HCT116 (cell line): ENCODE measurements at regions not wholly inside any gene's neighbourhood (a gene's known extent, or its start where the extent isn't known, plus 50 kb on each side); places are given as distances from the start of the nearest gene placed in this dataset.

Experiments
- ATAC-seq: fragments of 200-7000 bp; cut with Tn5 transposase; 2 replicates; pipeline ENCODE4 v1.9.1; 2020; ENCODE audit warnings: mild to moderate bottlenecking, moderate library complexity
- BruUV-seq: library from RNA; stranded (reverse); fragments of 400-500 nt; replicated peaks from 2 replicates; lab custom pipeline; 2021; lab: Mats Ljungman, UMichigan
- CTCF ChIA-PET: fragments of 300-600 bp; sonication (Branson Sonifier 250); formaldehyde crosslinking; loops from one replicate; lab custom pipeline; 2021; ENCODE audit warnings: antibody characterized with exemption; lab: Charles Lee
- POLR2A ChIA-PET: fragments of 300-600, 350-600 bp; sonication (Branson Sonifier 250); formaldehyde crosslinking; loops from one replicate; lab custom pipeline; 2021; ENCODE audit warnings: antibody characterized with exemption; lab: Charles Lee
- RAD21 ChIA-PET, 2 experiments: fragments of 300-600 bp; sonication (Branson Sonifier 250); formaldehyde crosslinking; loops; one replicate each; lab custom pipeline; 2023; ENCODE audit warnings: low total read pairs in 2 of 2; ENCODE audit not compliant: uncharacterized antibody in 2 of 2, unreplicated experiment in 2 of 2, low non-redundant PET in 1 of 2; lab: Charles Lee
- DNase-seq: peaks from one replicate; pipeline ENCODE4 v3.0.0-alpha.2; 2010; ENCODE audit warnings: low read depth, low spot score
- H2AFZ ChIP-seq: fragments of 200-600 bp; shearing (Covaris generic), sonication (generic); 2 replicates; pipeline ENCODE4 v1.6.1; 2017; ENCODE audit warnings: low read depth, mixed run types, mixed read lengths, antibody characterized with exemption, low read length; ENCODE audit not compliant: poor library complexity, severe bottlenecking
- H3K27ac ChIP-seq: 2 replicates; pipeline ENCODE4 v1.5.1; 2012; ENCODE audit warnings: low read depth, low read length
- H3K27me3 ChIP-seq: fragments of 200-600 bp; sonication (generic); 2 replicates; pipeline ENCODE4 v1.6.1; 2016; ENCODE audit warnings: mixed run types, low read length, mixed read lengths; ENCODE audit not compliant: insufficient read depth
- H3K36me3 ChIP-seq, 2 experiments: fragments of 200-500 bp in 1 of 2; fragments of 200-600 bp in 1 of 2; sonication (Bioruptor generic) in 1 of 2; sonication (generic) in 1 of 2; 2 replicates each; pipeline versions ENCODE4 v1.5.1 to v1.6.1; 2014 to 2016; ENCODE audit warnings: low read length in 2 of 2, inconsistent platforms in 1 of 2, mixed read lengths in 1 of 2, mixed run types in 1 of 2; ENCODE audit not compliant: insufficient read depth in 2 of 2, control insufficient read depth in 1 of 2
- H3K4me1 ChIP-seq, 2 experiments: fragments of 200-600 bp in 1 of 2; sonication (generic) in 1 of 2; 2 replicates each; pipeline versions ENCODE4 v1.5.1 to v1.6.1; 2012 to 2017; ENCODE audit warnings: low read length in 2 of 2, inconsistent platforms in 1 of 2, mild to moderate bottlenecking in 1 of 2, mixed read lengths in 1 of 2, mixed run types in 1 of 2, moderate library complexity in 1 of 2; ENCODE audit not compliant: insufficient read depth in 2 of 2, control insufficient read depth in 1 of 2
- H3K4me2 ChIP-seq: fragments of 200-600 bp; sonication (generic); 2 replicates; pipeline ENCODE4 v1.6.1; 2017; ENCODE audit warnings: mixed run types, low read length, mixed read lengths
- H3K4me3 ChIP-seq, 2 experiments: fragments of 200-600 bp in 1 of 2; sonication (generic) in 1 of 2; replicated peaks in 1 of 2; 2 replicates each; pipeline ENCODE4 v1.5.1; 2011 to 2016; ENCODE audit warnings: low read length in 2 of 2, control low read depth in 1 of 2, low read depth in 1 of 2, mild to moderate bottlenecking in 1 of 2, mixed read lengths in 1 of 2, mixed run types in 1 of 2
- H3K79me2 ChIP-seq: fragments of 200-600 bp; sonication (generic); 2 replicates; pipeline ENCODE4 v1.6.1; 2017; ENCODE audit warnings: mild to moderate bottlenecking, mixed run types, low read length, moderate library complexity, mixed read lengths; ENCODE audit not compliant: insufficient read depth
- H3K9ac ChIP-seq: fragments of 200-600 bp; sonication (generic); 2 replicates; pipeline ENCODE4 v1.6.1; 2016; ENCODE audit warnings: low read length, mixed read lengths
- H3K9me2 ChIP-seq: fragments of 200-600 bp; sonication (generic), shearing (Covaris generic); 2 replicates; pipeline ENCODE4 v1.6.1; 2017; ENCODE audit warnings: mixed run types, mild to moderate bottlenecking, moderate library complexity; ENCODE audit not compliant: insufficient read depth
- H3K9me3 ChIP-seq, 2 experiments: fragments of 200-500 bp in 1 of 2; fragments of 200-600 bp in 1 of 2; sonication (Bioruptor generic) in 1 of 2; sonication (generic) in 1 of 2; 2 replicates each; pipeline ENCODE4 v1.6.1; 2014 to 2017; ENCODE audit warnings: low read length in 2 of 2, mixed read lengths in 2 of 2, inconsistent platforms in 1 of 2, low read depth in 1 of 2, mild to moderate bottlenecking in 1 of 2, mixed run types in 1 of 2, moderate library complexity in 1 of 2; ENCODE audit not compliant: control insufficient read depth in 1 of 2, insufficient read depth in 1 of 2
- H4K20me1 ChIP-seq: fragments of 200-600 bp; sonication (generic), shearing (Covaris generic); 2 replicates; pipeline ENCODE4 v1.6.1; 2017; ENCODE audit warnings: mixed run types, mild to moderate bottlenecking, moderate library complexity; ENCODE audit not compliant: insufficient read depth
- CBX3 ChIP-seq: IDR thresholded peaks from 2 replicates; pipeline ENCODE4 v1.6.1; 2012; ENCODE audit warnings: low read depth
- CEBPB ChIP-seq: IDR thresholded peaks from 2 replicates; pipeline ENCODE4 v1.6.1; 2012; ENCODE audit warnings: low read depth
- ELF1 ChIP-seq: IDR thresholded peaks from 2 replicates; pipeline ENCODE4 v1.6.1; 2012; ENCODE audit warnings: low read depth, borderline replicate concordance
- EZH2 ChIP-seq: fragments of 200-600 bp; sonication (generic); IDR thresholded peaks from 2 replicates; pipeline ENCODE4 v1.6.1; 2017; ENCODE audit warnings: antibody characterized with exemption, mixed run types
- EZH2phosphoT487 ChIP-seq: fragments of 200-600 bp; IDR thresholded peaks from 2 replicates; pipeline ENCODE4 v1.6.1; 2018; ENCODE audit warnings: antibody characterized with exemption, borderline replicate concordance
- FOSL1 ChIP-seq: IDR thresholded peaks from 2 replicates; pipeline ENCODE4 v1.6.1; 2012; ENCODE audit warnings: low read depth
- JUND ChIP-seq: IDR thresholded peaks from 2 replicates; pipeline ENCODE4 v1.6.1; 2012
- POLR2A ChIP-seq: IDR thresholded peaks from 2 replicates; pipeline ENCODE4 v1.7.0; 2011; ENCODE audit warnings: borderline replicate concordance; ENCODE audit not compliant: insufficient read depth, insufficient read length; ENCODE audit errors: extremely low read depth
- POLR2AphosphoS5 ChIP-seq: IDR thresholded peaks from 2 replicates; pipeline ENCODE4 v1.6.1; 2011; ENCODE audit warnings: mild to moderate bottlenecking, low read depth, low read length, moderate library complexity
- RAD21 ChIP-seq: IDR thresholded peaks from 2 replicates; pipeline ENCODE4 v1.6.1; 2012; ENCODE audit warnings: low read depth, mild to moderate bottlenecking
- SIN3A ChIP-seq: IDR thresholded peaks from 2 replicates; pipeline ENCODE4 v1.6.1; 2012; ENCODE audit warnings: low read depth
- SP1 ChIP-seq: IDR thresholded peaks from 2 replicates; pipeline ENCODE4 v1.6.1; 2012; ENCODE audit warnings: low read depth
- SRF ChIP-seq: IDR thresholded peaks from 2 replicates; pipeline ENCODE4 v1.6.1; 2012; ENCODE audit warnings: low read depth
- TCF7L2 ChIP-seq: IDR thresholded peaks from 2 replicates; pipeline ENCODE4 v1.7.0; 2011; ENCODE audit warnings: borderline replicate concordance, inconsistent platforms; ENCODE audit not compliant: insufficient read depth, insufficient read length; ENCODE audit errors: extremely low read depth
- YY1 ChIP-seq: IDR thresholded peaks from 2 replicates; pipeline ENCODE4 v1.6.1; 2011; ENCODE audit warnings: low read length, low read depth, moderate library complexity, mild to moderate bottlenecking; ENCODE audit not compliant: insufficient replicate concordance; ENCODE audit errors: extremely low read depth
- ZBTB33 ChIP-seq: IDR thresholded peaks from 2 replicates; pipeline ENCODE4 v1.6.1; 2011; ENCODE audit warnings: mild to moderate bottlenecking, low read length, moderate library complexity; ENCODE audit not compliant: insufficient replicate concordance; ENCODE audit errors: extremely low read depth
- ZFX ChIP-seq: fragments of 450-650 bp; IDR thresholded peaks from 2 replicates; pipeline ENCODE4 v1.6.1; 2017
- intact Hi-C: fragments of 100-400 bp; cut with micrococcal nuclease; formaldehyde crosslinking; loops from 2 replicates; pipeline ENCODE4 v1.10.0; 2022
- TF ChIP-seq, protein P1 (sequence below), 3 experiments: fragments of 200-600 bp in 1 of 3; sonication (generic) in 1 of 3; IDR thresholded peaks in 2 of 3; conservative IDR thresholded peaks in 1 of 3; 2 replicates each; pipeline ENCODE4 v1.5.1; 2012 to 2017; ENCODE audit warnings: low read depth in 2 of 3, low read length in 2 of 3, antibody characterized with exemption in 1 of 3, borderline replicate concordance in 1 of 3, control low read depth in 1 of 3, mild to moderate bottlenecking in 1 of 3, mixed read lengths in 1 of 3, mixed run types in 1 of 3, moderate library complexity in 1 of 3; ENCODE audit not compliant: insufficient read depth in 1 of 3

GRCh38 chrX:96182366-96182765 is 502.3 kb upstream of the DIAPH2 start:
- ChIA-PET CTCF (no interaction called here), POLR2A (no interaction called here), RAD21 (no interaction called here)
- TF ChIP-seq JUND (no peak), POLR2A (no peak), CBX3 (no peak), ELF1 (no peak), SP1 (no peak), POLR2AphosphoS5 (no peak), EZH2 (no peak), RAD21 (no peak), YY1 (no peak), FOSL1 (no peak), SRF (no peak), ZBTB33 (no peak), ZFX (no peak), EZH2phosphoT487 (no peak), CEBPB (no peak), TCF7L2 (no peak), SIN3A (no peak)
- TF ChIP-seq, protein P1, sequence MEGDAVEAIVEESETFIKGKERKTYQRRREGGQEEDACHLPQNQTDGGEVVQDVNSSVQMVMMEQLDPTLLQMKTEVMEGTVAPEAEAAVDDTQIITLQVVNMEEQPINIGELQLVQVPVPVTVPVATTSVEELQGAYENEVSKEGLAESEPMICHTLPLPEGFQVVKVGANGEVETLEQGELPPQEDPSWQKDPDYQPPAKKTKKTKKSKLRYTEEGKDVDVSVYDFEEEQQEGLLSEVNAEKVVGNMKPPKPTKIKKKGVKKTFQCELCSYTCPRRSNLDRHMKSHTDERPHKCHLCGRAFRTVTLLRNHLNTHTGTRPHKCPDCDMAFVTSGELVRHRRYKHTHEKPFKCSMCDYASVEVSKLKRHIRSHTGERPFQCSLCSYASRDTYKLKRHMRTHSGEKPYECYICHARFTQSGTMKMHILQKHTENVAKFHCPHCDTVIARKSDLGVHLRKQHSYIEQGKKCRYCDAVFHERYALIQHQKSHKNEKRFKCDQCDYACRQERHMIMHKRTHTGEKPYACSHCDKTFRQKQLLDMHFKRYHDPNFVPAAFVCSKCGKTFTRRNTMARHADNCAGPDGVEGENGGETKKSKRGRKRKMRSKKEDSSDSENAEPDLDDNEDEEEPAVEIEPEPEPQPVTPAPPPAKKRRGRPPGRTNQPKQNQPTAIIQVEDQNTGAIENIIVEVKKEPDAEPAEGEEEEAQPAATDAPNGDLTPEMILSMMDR (IDR thresholded peaks at IDR 0.05 in 2 of 3, conservative IDR thresholded peaks at IDR 0.05 in 1 of 3; ENCODE audit: borderline replicate concordance in 1 of 3, insufficient read depth in 1 of 3, low read depth in 2 of 3, low read length in 2 of 3): no peak
- Histone ChIP-seq H3K9me2 (no peaks in the 10 kb centered on the region), H3K27ac (no peak overlapping the region), H3K79me2 (no peaks in the 10 kb centered on the region), H3K4me2 (no peak overlapping the region), H2AFZ (no peak overlapping the region), H3K9ac (no peak overlapping the region), H3K27me3 (no peaks in the 10 kb centered on the region), H4K20me1 (no peaks in the 10 kb centered on the region), H3K9me3 (no peaks in the 10 kb centered on the region), H3K4me3 (no peak overlapping the region), H3K4me1 (no peaks in the 10 kb centered on the region), H3K36me3 (no peaks in the 10 kb centered on the region)
- ATAC-seq: no peak
- intact Hi-C loops: no loop called here
- no peak for DNase-seq
- BruUV-seq: no TSS peak
